Fibroblast of villous mesenchyme (primary cell): ENCODE measurements at regions not wholly inside any gene's neighbourhood (a gene's known extent, or its start where the extent isn't known, plus 50 kb on each side); places are given as distances from the start of the nearest gene placed in this dataset.

Source experiments
- DNase-seq: peaks from one replicate; pipeline ENCODE4 v3.0.0-alpha.2; 2010; ENCODE audit warnings: low read depth
- H3K4me3 ChIP-seq: 2 replicates; pipeline ENCODE4 v1.5.1; 2011; ENCODE audit warnings: low read depth, mild to moderate bottlenecking, low read length
- TF ChIP-seq, protein P1 (sequence below): IDR thresholded peaks from 2 replicates; pipeline ENCODE4 v1.5.1; 2012; ENCODE audit warnings: low read depth, mild to moderate bottlenecking, low read length; ENCODE audit not compliant: insufficient read depth

DNA sequence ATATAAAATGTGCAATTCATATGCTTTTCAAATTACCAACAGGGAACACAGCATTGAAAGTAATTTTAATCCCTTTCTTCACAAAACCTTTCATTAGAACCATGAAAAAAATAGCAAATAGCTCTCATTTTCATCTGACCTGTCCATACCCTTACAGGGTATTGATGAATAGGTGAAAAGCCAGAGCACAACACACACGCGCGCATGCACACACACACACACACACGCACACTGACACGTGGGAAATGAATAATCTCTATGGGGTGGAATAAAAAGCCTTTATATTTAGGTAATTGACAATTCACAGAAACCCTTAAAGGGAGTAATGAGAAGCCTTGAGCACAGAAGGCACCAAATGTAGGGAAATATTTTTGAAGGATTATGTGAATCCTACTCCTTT lies 76.2 kb upstream of the POU2AF2 start:
- TF ChIP-seq, protein P1, sequence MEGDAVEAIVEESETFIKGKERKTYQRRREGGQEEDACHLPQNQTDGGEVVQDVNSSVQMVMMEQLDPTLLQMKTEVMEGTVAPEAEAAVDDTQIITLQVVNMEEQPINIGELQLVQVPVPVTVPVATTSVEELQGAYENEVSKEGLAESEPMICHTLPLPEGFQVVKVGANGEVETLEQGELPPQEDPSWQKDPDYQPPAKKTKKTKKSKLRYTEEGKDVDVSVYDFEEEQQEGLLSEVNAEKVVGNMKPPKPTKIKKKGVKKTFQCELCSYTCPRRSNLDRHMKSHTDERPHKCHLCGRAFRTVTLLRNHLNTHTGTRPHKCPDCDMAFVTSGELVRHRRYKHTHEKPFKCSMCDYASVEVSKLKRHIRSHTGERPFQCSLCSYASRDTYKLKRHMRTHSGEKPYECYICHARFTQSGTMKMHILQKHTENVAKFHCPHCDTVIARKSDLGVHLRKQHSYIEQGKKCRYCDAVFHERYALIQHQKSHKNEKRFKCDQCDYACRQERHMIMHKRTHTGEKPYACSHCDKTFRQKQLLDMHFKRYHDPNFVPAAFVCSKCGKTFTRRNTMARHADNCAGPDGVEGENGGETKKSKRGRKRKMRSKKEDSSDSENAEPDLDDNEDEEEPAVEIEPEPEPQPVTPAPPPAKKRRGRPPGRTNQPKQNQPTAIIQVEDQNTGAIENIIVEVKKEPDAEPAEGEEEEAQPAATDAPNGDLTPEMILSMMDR = no peak
- no peak overlapping the region for H3K4me3 ChIP-seq
- no peak for DNase-seq

DNA sequence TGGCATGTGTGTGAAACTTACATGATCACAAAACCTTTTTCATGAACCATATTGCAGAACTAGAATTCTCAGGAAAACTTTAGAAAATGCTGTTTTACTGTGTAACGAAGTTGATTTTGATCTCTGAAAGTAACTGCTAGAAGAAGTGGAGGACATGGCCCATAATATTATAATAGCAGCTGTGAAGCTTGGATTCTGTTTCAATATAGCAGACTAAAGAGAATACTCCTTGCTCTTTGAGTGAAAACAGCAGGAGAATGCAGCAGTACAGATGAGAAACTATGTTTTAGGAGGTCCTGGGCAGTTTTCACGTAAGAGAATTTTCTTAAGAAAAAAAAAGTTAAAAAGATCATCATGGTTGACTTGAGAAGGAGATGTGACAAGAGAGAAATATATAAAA lies 76.7 kb upstream of the POU2AF2 start:
- H3K4me3 ChIP-seq = no peak overlapping the region
- no peak for DNase-seq
- TF ChIP-seq, protein P1 = no peak

DNA sequence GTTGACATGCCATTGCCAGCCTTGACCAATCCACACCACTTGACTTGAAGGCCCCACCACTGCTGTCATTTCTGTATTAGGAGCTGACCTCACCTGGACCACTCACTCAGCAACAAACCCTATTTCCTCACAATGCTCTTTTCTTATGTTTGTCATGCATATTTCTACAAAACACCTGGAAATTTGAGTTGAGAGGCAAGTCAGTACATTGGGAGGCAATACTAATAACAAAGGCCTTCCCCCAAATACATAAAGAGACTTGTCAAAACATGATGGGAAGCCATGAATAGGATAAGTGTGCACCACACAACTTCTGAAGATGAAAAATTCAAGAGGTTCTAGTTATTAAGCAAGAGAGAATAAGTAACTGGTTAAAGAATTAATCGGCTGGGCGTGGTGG lies 77.9 kb upstream of the POU2AF2 start:
- DNase-seq = no peak
- no peak overlapping the region for H3K4me3 ChIP-seq
- TF ChIP-seq, protein P1 = no peak

DNA sequence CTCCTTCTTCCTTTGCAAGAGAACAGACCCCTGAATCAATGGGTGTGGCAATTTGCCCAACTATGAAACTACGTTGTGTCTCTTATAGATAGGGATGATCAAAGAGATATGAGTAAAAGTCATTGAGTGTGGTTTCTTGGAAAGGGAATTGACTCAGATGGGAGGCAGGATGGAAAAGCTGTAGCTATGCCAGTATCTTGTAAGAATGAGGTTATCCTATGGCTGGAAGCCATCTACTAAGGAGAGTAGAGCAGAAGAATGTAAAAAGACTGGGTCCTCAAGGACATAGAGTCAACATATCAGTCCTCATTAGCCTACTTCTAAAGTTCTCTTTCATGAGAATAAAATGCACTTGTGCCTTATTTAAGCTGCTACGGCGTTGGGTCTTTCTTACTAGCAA lies 78.9 kb upstream of the POU2AF2 start:
- TF ChIP-seq, protein P1 = no peak
- H3K4me3 ChIP-seq = no peak overlapping the region
- no peak for DNase-seq

DNA sequence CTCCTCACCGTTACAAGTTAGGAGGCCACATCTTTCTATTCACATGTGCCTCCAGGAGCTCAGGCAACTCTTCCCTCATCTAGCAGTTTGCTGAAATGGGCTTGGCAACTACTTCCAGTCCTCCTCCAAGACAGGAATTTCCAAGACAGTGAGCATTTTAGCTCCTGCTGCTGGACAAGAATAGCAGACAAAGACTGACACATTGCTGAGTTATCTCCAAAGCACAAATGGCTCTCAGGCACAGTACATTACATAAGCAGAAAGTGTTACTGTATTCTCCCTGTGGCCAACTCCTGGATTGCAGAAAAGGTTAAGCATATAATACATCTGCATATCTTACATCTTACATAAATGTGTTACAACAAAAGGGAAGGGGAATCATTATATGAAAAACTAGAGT lies 83.2 kb upstream of the POU2AF2 start:
- TF ChIP-seq, protein P1 = no peak
- no peak overlapping the region for H3K4me3 ChIP-seq
- peak; percentile 6 for DNase-seq

DNA sequence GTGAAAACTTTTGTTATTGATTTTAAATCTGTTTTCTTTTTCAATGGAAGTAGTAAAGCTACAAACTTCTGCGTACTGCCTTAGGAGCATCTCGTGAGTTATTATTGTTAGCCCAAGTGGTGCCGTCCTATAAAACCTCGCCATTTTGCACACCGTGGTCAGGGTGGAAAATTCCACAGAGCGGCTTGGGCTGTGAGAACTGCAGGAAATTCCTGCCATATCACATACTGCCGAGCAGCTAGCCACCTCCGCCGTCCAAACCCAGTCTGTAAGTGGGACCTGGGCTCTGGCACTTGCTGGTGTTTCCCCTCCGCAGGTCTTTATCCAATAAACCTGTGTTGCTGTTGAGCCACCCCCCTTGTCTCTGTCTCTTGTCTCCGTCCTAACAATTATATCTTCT lies 88.0 kb upstream of the POU2AF2 start:
- peak; percentile 8 for DNase-seq
- TF ChIP-seq, protein P1 = no peak
- no peak overlapping the region for H3K4me3 ChIP-seq

DNA sequence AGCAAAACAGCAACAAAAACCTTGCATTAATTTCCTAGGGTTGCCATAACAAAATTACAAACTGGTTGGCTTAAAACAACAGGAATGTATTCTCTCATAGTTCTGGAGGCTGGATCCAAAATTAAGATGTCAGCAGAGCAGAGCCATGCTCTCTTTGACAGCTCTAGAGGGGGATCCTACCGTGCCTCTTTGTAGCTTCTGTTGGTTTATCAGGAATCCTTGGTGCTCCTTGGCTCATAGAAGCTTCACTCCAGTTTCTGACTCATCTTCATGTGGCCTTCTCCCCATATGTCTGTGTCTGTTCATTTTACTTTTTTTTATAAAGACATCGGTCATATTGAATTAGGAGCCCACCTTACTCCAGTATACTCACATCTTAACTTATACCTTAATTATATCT lies 90.5 kb upstream of the POU2AF2 start:
- peak; percentile 54 for DNase-seq
- no peak overlapping the region for H3K4me3 ChIP-seq
- TF ChIP-seq, protein P1 = no peak
